ENCODE measurements at regions not wholly inside any gene's neighbourhood (a gene's known extent, or its start where the extent isn't known, plus 50 kb on each side); places are given as distances from the start of the nearest gene placed in this dataset.

GRCh38 chr5:92378966-92379611, 996.0 kb upstream of the ARRDC3 start:
- Histone ChIP-seq H3K4me3 (replicated peaks; ENCODE audit: insufficient read depth, low read length) (no peak overlapping the region), H3K27me3 (ENCODE audit: insufficient read depth, poor library complexity, severe bottlenecking) (no peaks in the 10 kb centered on the region), H3K27ac (replicated peaks) (no peak overlapping the region)
- DNase-seq (ENCODE audit: low read depth in 1 of 2, low spot score in 1 of 2): no peak
- TF ChIP-seq POLR2AphosphoS5 (IDR thresholded peaks at IDR 0.05; ENCODE audit: low read depth): no peak
- no peak for TF ChIP-seq GABPA (IDR thresholded peaks at IDR 0.05; ENCODE audit: low read depth)
- no peak for TF ChIP-seq CTCF (IDR thresholded peaks at IDR 0.05; ENCODE audit: insufficient read depth, low read length)
- TF ChIP-seq, protein P1, sequence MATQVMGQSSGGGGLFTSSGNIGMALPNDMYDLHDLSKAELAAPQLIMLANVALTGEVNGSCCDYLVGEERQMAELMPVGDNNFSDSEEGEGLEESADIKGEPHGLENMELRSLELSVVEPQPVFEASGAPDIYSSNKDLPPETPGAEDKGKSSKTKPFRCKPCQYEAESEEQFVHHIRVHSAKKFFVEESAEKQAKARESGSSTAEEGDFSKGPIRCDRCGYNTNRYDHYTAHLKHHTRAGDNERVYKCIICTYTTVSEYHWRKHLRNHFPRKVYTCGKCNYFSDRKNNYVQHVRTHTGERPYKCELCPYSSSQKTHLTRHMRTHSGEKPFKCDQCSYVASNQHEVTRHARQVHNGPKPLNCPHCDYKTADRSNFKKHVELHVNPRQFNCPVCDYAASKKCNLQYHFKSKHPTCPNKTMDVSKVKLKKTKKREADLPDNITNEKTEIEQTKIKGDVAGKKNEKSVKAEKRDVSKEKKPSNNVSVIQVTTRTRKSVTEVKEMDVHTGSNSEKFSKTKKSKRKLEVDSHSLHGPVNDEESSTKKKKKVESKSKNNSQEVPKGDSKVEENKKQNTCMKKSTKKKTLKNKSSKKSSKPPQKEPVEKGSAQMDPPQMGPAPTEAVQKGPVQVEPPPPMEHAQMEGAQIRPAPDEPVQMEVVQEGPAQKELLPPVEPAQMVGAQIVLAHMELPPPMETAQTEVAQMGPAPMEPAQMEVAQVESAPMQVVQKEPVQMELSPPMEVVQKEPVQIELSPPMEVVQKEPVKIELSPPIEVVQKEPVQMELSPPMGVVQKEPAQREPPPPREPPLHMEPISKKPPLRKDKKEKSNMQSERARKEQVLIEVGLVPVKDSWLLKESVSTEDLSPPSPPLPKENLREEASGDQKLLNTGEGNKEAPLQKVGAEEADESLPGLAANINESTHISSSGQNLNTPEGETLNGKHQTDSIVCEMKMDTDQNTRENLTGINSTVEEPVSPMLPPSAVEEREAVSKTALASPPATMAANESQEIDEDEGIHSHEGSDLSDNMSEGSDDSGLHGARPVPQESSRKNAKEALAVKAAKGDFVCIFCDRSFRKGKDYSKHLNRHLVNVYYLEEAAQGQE (IDR thresholded peaks at IDR 0.05; ENCODE audit: insufficient replicate concordance, low read depth): no peak
- TF ChIP-seq SPI1 (IDR thresholded peaks at IDR 0.05; ENCODE audit: borderline replicate concordance, low read depth): no peak

GRCh38 chr5:92374859-92375258, 991.7 kb upstream of the ARRDC3 start:
- no peak for TF ChIP-seq CTCF (IDR thresholded peaks at IDR 0.05; ENCODE audit: insufficient read depth, low read length)
- no peak for TF ChIP-seq POLR2AphosphoS5 (IDR thresholded peaks at IDR 0.05; ENCODE audit: low read depth)
- TF ChIP-seq, protein P1 (IDR thresholded peaks at IDR 0.05; ENCODE audit: insufficient replicate concordance, low read depth): no peak
- H3K27ac ChIP-seq (replicated peaks): no peak overlapping the region
- DNase-seq (ENCODE audit: low read depth in 1 of 2, low spot score in 1 of 2): no peak
- H3K4me3 ChIP-seq (replicated peaks; ENCODE audit: insufficient read depth, low read length): no peak overlapping the region
- no peaks in the 10 kb centered on the region for H3K27me3 ChIP-seq (ENCODE audit: insufficient read depth, poor library complexity, severe bottlenecking)

DNA sequence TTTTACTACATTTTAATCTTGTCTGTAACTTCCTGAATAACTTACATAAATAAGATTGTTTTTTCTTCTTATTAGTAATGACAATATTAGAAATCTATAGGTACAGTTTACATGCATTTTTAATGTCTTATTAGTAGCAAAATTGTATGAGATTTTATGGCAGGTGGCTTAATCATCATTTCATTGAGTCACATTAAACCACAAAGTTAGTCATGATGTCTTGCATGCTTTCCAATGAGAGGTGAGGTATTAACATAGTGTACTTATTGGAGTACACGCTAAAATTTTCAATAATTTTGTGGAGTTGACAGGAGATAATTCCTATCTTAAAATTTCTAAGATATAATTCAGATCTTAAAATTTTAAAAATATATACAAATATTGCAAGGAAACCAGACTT, 989.6 kb upstream of the ARRDC3 start:
- H3K27ac ChIP-seq (replicated peaks): no peak overlapping the region
- H3K4me3 ChIP-seq (replicated peaks; ENCODE audit: insufficient read depth, low read length): no peak overlapping the region
- no peak for TF ChIP-seq SPI1 (IDR thresholded peaks at IDR 0.05; ENCODE audit: borderline replicate concordance, low read depth)
- no peak for TF ChIP-seq GABPA (IDR thresholded peaks at IDR 0.05; ENCODE audit: low read depth)
- TF ChIP-seq, protein P1 (IDR thresholded peaks at IDR 0.05; ENCODE audit: insufficient replicate concordance, low read depth): no peak
- no peak for TF ChIP-seq CTCF (IDR thresholded peaks at IDR 0.05; ENCODE audit: insufficient read depth, low read length)
- no peak for TF ChIP-seq POLR2AphosphoS5 (IDR thresholded peaks at IDR 0.05; ENCODE audit: low read depth)
- DNase-seq (ENCODE audit: low read depth in 1 of 2, low spot score in 1 of 2): no peak
- H3K27me3 ChIP-seq (ENCODE audit: insufficient read depth, poor library complexity, severe bottlenecking): no peaks in the 10 kb centered on the region

Measured in HL-60 (cell line).